OCI-LY7 (cell line): ENCODE measurements at regions not wholly inside any gene's neighbourhood (a gene's known extent, or its start where the extent isn't known, plus 50 kb on each side); places are given as distances from the start of the nearest gene placed in this dataset.

Experiments used
- BruUV-seq: library from RNA; stranded (reverse); fragments of 400-500 nt; replicated peaks from 2 replicates; lab custom pipeline; 2021; lab: Mats Ljungman, UMichigan
- CTCF ChIA-PET: fragments of 300-600 bp; sonication (Branson Sonifier 250); formaldehyde crosslinking; loops from one replicate; lab custom pipeline; 2022; ENCODE audit warnings: antibody characterized with exemption; ENCODE audit not compliant: unreplicated experiment; lab: Charles Lee
- POLR2A ChIA-PET: fragments of 300-600 bp; sonication (Branson Sonifier 250); formaldehyde crosslinking; loops from one replicate; lab custom pipeline; 2022; ENCODE audit warnings: antibody characterized with exemption; lab: Charles Lee
- DNase-seq: peaks from one replicate; pipeline ENCODE4 v3.0.0-alpha.2; 2015; ENCODE audit warnings: low spot score
- H2AFZ ChIP-seq: fragments of 200-600 bp; sonication (generic), shearing (Covaris generic); 2 replicates; pipeline ENCODE4 v1.6.1; 2014; ENCODE audit warnings: mild to moderate bottlenecking, antibody characterized with exemption, low read length, moderate library complexity
- H3K27ac ChIP-seq: fragments of 200-600 bp; sonication (generic); 2 replicates; pipeline ENCODE4 v1.5.1; 2014; ENCODE audit warnings: mixed run types, low read depth, mild to moderate bottlenecking, moderate library complexity, low read length, inconsistent platforms; ENCODE audit not compliant: poor library complexity, severe bottlenecking
- H3K36me3 ChIP-seq: fragments of 200-600 bp; sonication (generic); 2 replicates; pipeline ENCODE4 v1.6.1; 2014; ENCODE audit warnings: mild to moderate bottlenecking, antibody characterized with exemption, low read length, moderate library complexity, mixed read lengths; ENCODE audit not compliant: insufficient read depth
- H3K4me1 ChIP-seq: fragments of 200-600 bp; sonication (generic); 2 replicates; pipeline ENCODE4 v1.5.1; 2014; ENCODE audit warnings: mild to moderate bottlenecking, low read length; ENCODE audit not compliant: insufficient read depth, poor library complexity, severe bottlenecking
- H3K4me2 ChIP-seq: fragments of 200-600 bp; sonication (generic); 2 replicates; pipeline ENCODE4 v1.6.1; 2014; ENCODE audit warnings: mild to moderate bottlenecking, low read length
- H3K4me3 ChIP-seq: fragments of 200-600 bp; sonication (generic); 2 replicates; pipeline ENCODE4 v1.5.1; 2014; ENCODE audit warnings: mild to moderate bottlenecking, low read depth, low read length; ENCODE audit not compliant: poor library complexity, severe bottlenecking
- H3K79me2 ChIP-seq: fragments of 200-600 bp; sonication (generic); 2 replicates; pipeline ENCODE4 v1.6.1; 2016; ENCODE audit warnings: low read depth, mild to moderate bottlenecking, low read length, moderate library complexity, mixed read lengths; ENCODE audit not compliant: insufficient read depth
- H3K9me2 ChIP-seq: fragments of 200-600 bp; sonication (generic); 2 replicates; pipeline ENCODE4 v1.6.1; 2016; ENCODE audit warnings: mild to moderate bottlenecking, low read length, mixed read lengths; ENCODE audit not compliant: insufficient read depth
- H3K9me3 ChIP-seq: fragments of 200-600 bp; sonication (generic); 2 replicates; pipeline ENCODE4 v1.6.1; 2014; ENCODE audit warnings: mild to moderate bottlenecking, mixed run types, low read length, mixed read lengths
- H4K20me1 ChIP-seq: fragments of 200-600 bp; sonication (generic); 2 replicates; pipeline ENCODE4 v1.6.1; 2014; ENCODE audit warnings: mild to moderate bottlenecking, antibody characterized with exemption, low read length, moderate library complexity, mixed read lengths; ENCODE audit not compliant: insufficient read depth
- CTCF ChIP-seq: fragments of 200-600 bp; sonication (generic); conservative IDR thresholded peaks from 2 replicates; pipeline ENCODE4 v1.5.1; 2014; ENCODE audit warnings: mild to moderate bottlenecking, antibody characterized with exemption, low read length, moderate library complexity, mixed read lengths
- EZH2phosphoT487 ChIP-seq: fragments of 200-600 bp; sonication (generic); IDR thresholded peaks from 2 replicates; pipeline ENCODE4 v1.6.1; 2018; ENCODE audit warnings: low read depth, borderline replicate concordance, mild to moderate bottlenecking, mixed run types, antibody characterized with exemption, low read length, moderate library complexity, mixed read lengths
- intact Hi-C: fragments of 100-400 bp; cut with micrococcal nuclease; formaldehyde crosslinking; loops from one replicate; pipeline ENCODE4 v1.10.0; 2022; ENCODE audit not compliant: unreplicated experiment

GRCh38 chr3:167166594-167167253, 213.4 kb downstream of the ZBBX start:
- no peaks in the 10 kb centered on the region; the same call in 1 of the 2 replicates for H4K20me1 ChIP-seq
- no peaks in the 10 kb centered on the region for H3K79me2 ChIP-seq
- H3K9me2 ChIP-seq = no peaks in the 10 kb centered on the region
- H3K9me3 ChIP-seq = no peaks in the 10 kb centered on the region
- TF ChIP-seq CTCF = no peak
- TF ChIP-seq EZH2phosphoT487 = no peak
- no peaks in the 10 kb centered on the region for H3K4me1 ChIP-seq
- no peak overlapping the region for H3K27ac ChIP-seq
- DNase-seq = no peak
- no peak overlapping the region for H3K4me2 ChIP-seq
- no peak overlapping the region for H2AFZ ChIP-seq
- no peak overlapping the region for H3K4me3 ChIP-seq
- ChIA-PET CTCF (no interaction called here), POLR2A (no interaction called here)
- no TSS peak for BruUV-seq
- no peaks in the 10 kb centered on the region for H3K36me3 ChIP-seq
- intact Hi-C loops = no loop called here

GRCh38 chr3:167166012-167166411, 214.1 kb downstream of the ZBBX start:
- Histone ChIP-seq H3K4me1 (no peaks in the 10 kb centered on the region), H2AFZ (no peak overlapping the region), H4K20me1 (no peaks in the 10 kb centered on the region; the same call in 1 of the 2 replicates), H3K9me2 (no peaks in the 10 kb centered on the region), H3K79me2 (no peaks in the 10 kb centered on the region), H3K4me2 (no peak overlapping the region), H3K4me3 (no peak overlapping the region), H3K36me3 (no peaks in the 10 kb centered on the region), H3K27ac (no peak overlapping the region), H3K9me3 (no peaks in the 10 kb centered on the region)
- intact Hi-C loops = no loop called here
- ChIA-PET CTCF (no interaction called here), POLR2A (no interaction called here)
- no peak for DNase-seq
- BruUV-seq = no TSS peak
- TF ChIP-seq CTCF (no peak), EZH2phosphoT487 (no peak)

- no peaks in the 10 kb centered on the region for H3K79me2 ChIP-seq
- no peak overlapping the region for H2AFZ ChIP-seq
- no peak overlapping the region for H3K4me2 ChIP-seq
- no peak for DNase-seq
- no peak overlapping the region for H3K27ac ChIP-seq
- ChIA-PET CTCF (no interaction called here), POLR2A (no interaction called here)
- H3K9me3 ChIP-seq = no peaks in the 10 kb centered on the region
- TF ChIP-seq CTCF (no peak), EZH2phosphoT487 (no peak)
- no peaks in the 10 kb centered on the region for H3K36me3 ChIP-seq
- H3K4me1 ChIP-seq = no peaks in the 10 kb centered on the region
- no peaks in the 10 kb centered on the region for H3K9me2 ChIP-seq
- H4K20me1 ChIP-seq = no peaks in the 10 kb centered on the region; the same call in 1 of the 2 replicates
- intact Hi-C loops = no loop called here
- H3K4me3 ChIP-seq = no peak overlapping the region
- BruUV-seq = no TSS peak
Observed at GRCh38 chr3:167163580-167163979, 216.5 kb downstream of the ZBBX start.
